Kidney epithelial cell (primary cell): ENCODE measurements at regions not wholly inside any gene's neighbourhood (a gene's known extent, or its start where the extent isn't known, plus 50 kb on each side); places are given as distances from the start of the nearest gene placed in this dataset.

Source experiments
- DNase-seq: peaks from one replicate; pipeline ENCODE4 v3.0.0-alpha.2; 2010; ENCODE audit warnings: low read depth
- H3K27me3 ChIP-seq: 2 replicates; pipeline ENCODE4 v1.6.0; 2011; ENCODE audit warnings: low read length; ENCODE audit not compliant: control insufficient read depth, insufficient read depth
- H3K36me3 ChIP-seq: 2 replicates; pipeline ENCODE4 v1.5.1; 2011; ENCODE audit warnings: low read length; ENCODE audit not compliant: control insufficient read depth, insufficient read depth
- H3K4me3 ChIP-seq: 2 replicates; pipeline ENCODE4 v1.5.1; 2011; ENCODE audit warnings: low read depth, mild to moderate bottlenecking, control low read depth, low read length
- CTCF ChIP-seq: IDR thresholded peaks from 2 replicates; pipeline ENCODE4 v1.5.1; 2011; ENCODE audit warnings: mild to moderate bottlenecking, moderate library complexity, low read length, control low read depth, inconsistent platforms; ENCODE audit not compliant: insufficient read depth, poor library complexity, severe bottlenecking

DNA sequence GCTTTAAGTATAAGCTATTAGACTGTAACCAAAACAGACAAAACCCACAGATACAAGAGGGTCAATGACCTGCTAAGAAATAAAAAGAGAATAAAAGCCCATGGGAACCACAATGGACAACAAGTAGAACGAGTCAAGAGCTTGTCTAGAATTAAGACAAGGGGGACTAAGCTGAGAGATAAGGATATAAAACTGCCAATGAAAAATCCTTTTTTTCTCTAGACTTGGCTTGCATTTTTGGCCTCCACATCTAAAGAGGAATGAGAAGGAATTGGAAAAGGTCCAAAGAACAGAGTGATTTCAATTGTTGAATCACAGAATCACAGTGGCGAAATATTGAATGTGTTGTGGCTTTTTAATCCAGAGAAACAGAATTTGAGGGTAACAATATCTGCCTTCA lies 135.7 kb downstream of the QDPR start:
- DNase-seq = no peak
- no peaks in the 10 kb centered on the region for H3K27me3 ChIP-seq
- H3K4me3 ChIP-seq = no peak overlapping the region
- no peak for TF ChIP-seq CTCF
- H3K36me3 ChIP-seq = no peaks in the 10 kb centered on the region

GRCh38 chr4:17373666-17374065 lies 138.2 kb downstream of the QDPR start:
- DNase-seq = no peak
- Histone ChIP-seq H3K36me3 (no peaks in the 10 kb centered on the region), H3K27me3 (no peaks in the 10 kb centered on the region), H3K4me3 (no peak overlapping the region)
- TF ChIP-seq CTCF = no peak

GRCh38 chr4:17370818-17371217 lies 141.1 kb downstream of the QDPR start:
- TF ChIP-seq CTCF = no peak
- no peaks in the 10 kb centered on the region for H3K36me3 ChIP-seq
- H3K4me3 ChIP-seq = no peak overlapping the region
- H3K27me3 ChIP-seq = no peaks in the 10 kb centered on the region
- no peak for DNase-seq

DNA sequence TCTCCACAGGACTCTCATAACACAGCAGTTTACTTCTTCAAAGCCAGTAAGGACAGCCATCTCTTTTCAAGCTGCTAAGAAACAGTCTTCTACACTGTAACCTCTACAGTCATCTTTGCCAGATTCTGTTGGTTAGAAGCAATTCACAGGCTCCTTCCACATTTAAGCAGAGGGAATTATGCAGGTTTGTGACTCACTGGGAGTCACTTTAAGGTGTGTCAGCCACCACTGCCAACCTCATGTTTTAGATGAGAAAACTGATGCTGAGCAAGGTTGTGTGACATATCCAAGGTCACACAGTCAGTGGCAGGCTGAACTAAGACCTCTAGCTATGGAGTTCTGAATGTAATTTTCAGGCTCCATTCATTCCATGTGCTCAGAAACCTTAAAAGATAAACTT lies 143.5 kb downstream of the QDPR start:
- Histone ChIP-seq H3K27me3 (no peaks in the 10 kb centered on the region), H3K36me3 (no peaks in the 10 kb centered on the region), H3K4me3 (no peak overlapping the region)
- TF ChIP-seq CTCF = no peak
- no peak for DNase-seq

DNA sequence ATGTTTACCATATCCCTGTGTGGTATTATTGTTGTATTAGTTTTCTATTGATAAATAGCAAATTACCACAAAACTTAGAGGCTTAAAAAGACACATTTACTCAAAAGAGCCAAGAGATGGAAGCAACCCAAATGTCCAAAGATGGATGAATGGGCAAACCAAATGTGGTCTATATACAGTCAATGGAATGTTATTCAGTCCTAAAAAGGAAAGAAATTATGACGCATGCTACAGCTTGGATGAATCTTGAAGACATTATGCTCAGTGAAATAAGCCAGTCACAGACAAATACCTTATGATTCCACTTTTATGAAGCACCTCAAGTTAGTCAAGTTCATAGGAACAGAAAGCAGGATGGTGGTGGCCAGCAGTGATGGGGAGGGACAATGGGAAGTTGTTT lies 144.7 kb downstream of the QDPR start:
- no peak for DNase-seq
- no peaks in the 10 kb centered on the region for H3K36me3 ChIP-seq
- H3K4me3 ChIP-seq = no peak overlapping the region
- H3K27me3 ChIP-seq = no peaks in the 10 kb centered on the region
- TF ChIP-seq CTCF = no peak

DNA sequence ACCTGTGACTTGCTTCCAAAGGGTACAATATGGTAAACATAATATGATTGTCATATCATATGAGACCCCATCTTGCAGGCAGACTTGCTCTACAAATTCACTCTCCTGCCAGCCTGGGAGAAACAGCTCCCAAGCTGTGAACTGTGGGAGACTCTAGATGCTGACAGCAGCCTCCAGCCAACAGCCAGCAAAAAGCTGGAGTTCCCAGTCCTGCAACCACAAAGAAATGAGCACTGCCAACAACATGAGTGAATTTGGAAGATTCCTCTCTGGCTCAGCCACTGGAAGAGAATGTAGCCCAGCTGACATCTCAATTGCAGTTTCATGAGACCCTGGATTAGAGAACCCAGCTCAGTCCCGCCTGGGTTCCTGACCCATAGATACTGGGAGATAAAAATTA lies 145.4 kb downstream of the QDPR start:
- no peak for DNase-seq
- H3K36me3 ChIP-seq = no peaks in the 10 kb centered on the region

More for the DNA sequence above, 145.4 kb downstream of the QDPR start:
- no peak overlapping the region for H3K4me3 ChIP-seq
- no peaks in the 10 kb centered on the region for H3K27me3 ChIP-seq
- no peak for TF ChIP-seq CTCF
